ENCODE measurements at regions not wholly inside any gene's neighbourhood (a gene's known extent, or its start where the extent isn't known, plus 50 kb on each side); places are given as distances from the start of the nearest gene placed in this dataset.

DNA sequence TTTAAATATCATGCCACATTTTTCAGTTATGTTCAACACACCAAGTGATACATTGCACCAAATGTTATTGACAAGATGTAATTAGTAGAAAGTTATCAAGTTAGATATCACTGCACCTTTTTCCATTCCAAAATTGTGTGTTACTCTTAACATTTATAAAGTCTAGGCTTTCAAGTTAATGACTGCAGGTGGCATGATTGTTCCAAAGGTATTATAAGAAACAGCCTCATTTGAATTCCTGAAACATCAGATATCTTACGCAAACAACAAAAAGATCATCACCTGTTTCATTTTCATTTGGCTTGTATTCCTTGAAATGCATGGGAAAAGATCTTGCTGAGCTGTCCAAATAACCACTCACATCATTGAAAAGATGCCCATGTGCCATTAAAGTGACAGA lies 1528.2 kb upstream of the ZEB2 start:
- TF ChIP-seq PPARA (CRISPR knock-in tag; IDR thresholded peaks at IDR 0.05; ENCODE audit: borderline replicate concordance) (no peak), SNAI2 (CRISPR knock-in tag; IDR thresholded peaks at IDR 0.05) (no peak), ZNF8 (CRISPR knock-in tag; IDR thresholded peaks at IDR 0.05) (no peak)
- TF ChIP-seq, protein P1, sequence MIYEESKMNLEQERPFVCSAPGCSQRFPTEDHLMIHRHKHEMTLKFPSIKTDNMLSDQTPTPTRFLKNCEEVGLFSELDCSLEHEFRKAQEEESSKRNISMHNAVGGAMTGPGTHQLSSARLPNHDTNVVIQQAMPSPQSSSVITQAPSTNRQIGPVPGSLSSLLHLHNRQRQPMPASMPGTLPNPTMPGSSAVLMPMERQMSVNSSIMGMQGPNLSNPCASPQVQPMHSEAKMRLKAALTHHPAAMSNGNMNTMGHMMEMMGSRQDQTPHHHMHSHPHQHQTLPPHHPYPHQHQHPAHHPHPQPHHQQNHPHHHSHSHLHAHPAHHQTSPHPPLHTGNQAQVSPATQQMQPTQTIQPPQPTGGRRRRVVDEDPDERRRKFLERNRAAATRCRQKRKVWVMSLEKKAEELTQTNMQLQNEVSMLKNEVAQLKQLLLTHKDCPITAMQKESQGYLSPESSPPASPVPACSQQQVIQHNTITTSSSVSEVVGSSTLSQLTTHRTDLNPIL (CRISPR knock-in tag; IDR thresholded peaks at IDR 0.05; ENCODE audit: low read depth), result no peak
